ENCODE measurements at regions not wholly inside any gene's neighbourhood (a gene's known extent, or its start where the extent isn't known, plus 50 kb on each side); places are given as distances from the start of the nearest gene placed in this dataset.
"Not testable (repeated sequence)": the region's sequence is repeated elsewhere in the genome, so short reads cannot be mapped to it uniquely, and the experiment has no call there.

- no peak for DNase-seq (ENCODE audit: low spot score)
Measured at GRCh38 chr5:115469904-115470516, 74.6 kb downstream of the FEM1C start.

DNA sequence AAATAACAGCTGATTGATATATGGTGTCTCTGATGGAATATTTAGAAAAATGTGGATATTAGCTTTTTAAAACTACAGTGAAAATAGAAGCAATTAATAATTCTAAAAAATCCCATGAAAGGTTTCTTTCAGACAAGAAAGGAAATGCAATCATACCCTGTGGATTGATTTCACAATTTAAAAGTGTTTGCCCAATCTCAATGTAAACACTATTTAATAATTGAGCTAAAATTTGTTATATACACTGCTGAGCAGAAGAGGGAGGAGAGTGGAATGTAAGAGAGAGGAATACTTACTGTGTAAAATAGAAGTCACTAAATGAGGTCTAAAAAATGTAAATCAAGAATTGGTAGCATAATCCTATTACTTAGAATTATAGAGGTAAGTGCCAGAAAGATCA lies 76.9 kb downstream of the FEM1C start:
- no peak for DNase-seq (ENCODE audit: low spot score)

DNA sequence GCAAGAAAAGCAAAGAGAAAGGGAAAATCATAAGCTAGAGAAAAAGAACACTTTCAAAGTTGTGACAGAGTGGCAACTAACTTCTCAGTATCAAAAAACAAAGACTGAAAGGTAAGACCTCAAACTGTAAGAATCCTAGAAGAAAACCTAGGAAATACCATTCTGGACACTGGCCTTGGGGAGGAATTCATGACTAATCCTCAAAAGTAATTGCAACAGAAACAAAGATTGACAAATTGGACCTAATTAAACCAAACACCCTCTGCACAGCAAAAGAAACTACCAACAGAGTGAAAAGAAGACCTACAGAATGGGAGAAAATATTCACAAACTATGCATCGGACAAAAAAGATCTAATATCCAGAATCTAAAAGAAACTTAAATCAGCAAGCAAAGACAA lies 79.1 kb downstream of the FEM1C start:
- no peak for DNase-seq (ENCODE audit: low spot score)

DNA sequence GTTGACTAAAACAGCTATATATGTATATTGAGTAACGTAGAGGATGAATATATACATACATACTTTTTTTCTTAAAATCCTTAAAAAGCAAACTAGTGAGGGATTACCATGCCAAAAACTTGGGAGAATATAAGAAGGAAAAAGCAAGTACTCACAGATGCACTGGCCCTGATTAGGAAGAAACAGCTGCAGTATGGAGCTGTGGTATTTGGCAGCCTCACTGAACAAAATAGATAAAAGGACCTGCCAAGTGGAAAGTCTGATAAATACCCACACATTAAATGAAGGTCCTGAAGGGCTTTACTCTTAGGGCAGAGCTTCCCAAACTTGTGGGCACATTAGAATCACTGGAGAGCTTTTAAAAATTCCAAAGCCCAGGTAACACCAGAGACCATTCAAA lies 80.6 kb downstream of the FEM1C start:
- DNase-seq (ENCODE audit: low spot score), result no peak

DNA sequence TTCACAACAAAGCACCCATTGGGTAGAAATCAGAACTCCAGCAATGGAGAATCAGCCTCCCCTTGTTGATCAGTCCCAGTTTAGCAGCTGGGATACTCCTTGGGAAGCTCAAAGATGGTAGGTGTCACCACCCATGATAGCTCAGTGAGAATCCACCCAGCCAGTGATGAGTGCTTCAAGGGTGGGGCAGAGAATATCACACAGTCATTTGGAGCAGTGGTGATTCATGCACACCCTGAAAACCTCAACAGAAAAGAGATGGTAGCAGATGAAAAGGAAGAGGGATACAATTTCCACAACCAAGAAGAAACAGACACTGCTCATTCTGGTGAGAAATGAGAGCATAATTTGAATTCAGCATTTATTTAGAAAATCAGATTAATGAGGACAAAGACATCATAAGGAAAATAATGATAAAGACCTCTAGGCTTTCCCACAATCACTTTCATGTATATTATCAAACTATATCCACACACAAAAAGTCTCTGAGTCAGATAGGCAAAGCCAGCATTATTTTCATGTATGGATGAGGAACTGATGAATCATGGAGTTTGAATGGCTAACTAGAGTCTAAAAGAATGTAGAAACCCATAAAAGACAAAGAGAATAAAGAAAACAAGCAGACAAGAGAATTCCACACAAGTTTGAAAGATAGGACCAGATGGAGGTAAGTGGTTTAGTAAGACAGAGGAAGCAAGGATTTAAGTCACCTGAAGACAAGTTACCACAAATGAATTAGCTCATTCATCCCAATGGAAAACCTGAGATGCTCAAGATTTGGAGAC lies 82.9 kb downstream of the FEM1C start:
- peak; percentile 27 for DNase-seq (ENCODE audit: low spot score)

- DNase-seq (ENCODE audit: low spot score), result no peak
Measured at GRCh38 chr5:115461093-115461492, 83.5 kb downstream of the FEM1C start.

DNA sequence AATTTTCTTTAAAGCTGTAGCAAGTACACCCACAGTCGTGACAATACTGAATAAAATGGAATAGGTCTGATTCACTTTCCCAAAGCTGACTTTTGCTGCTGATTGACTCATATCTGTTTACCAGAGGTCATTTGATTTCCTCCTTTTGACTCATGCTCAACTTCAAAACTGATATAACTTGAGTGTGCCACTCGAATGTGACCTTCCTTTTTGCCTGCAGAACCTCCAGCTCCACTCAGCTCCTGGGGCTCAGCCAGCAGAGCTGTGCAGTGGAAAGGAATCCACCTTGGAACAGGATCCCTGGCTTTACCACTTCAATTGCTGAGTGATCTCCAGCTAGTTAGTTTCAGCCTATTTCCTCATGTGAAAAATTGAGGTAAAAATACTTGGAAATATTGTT lies 84.1 kb downstream of the FEM1C start:
- DNase-seq (ENCODE audit: low spot score), result peak; percentile 46

DNA sequence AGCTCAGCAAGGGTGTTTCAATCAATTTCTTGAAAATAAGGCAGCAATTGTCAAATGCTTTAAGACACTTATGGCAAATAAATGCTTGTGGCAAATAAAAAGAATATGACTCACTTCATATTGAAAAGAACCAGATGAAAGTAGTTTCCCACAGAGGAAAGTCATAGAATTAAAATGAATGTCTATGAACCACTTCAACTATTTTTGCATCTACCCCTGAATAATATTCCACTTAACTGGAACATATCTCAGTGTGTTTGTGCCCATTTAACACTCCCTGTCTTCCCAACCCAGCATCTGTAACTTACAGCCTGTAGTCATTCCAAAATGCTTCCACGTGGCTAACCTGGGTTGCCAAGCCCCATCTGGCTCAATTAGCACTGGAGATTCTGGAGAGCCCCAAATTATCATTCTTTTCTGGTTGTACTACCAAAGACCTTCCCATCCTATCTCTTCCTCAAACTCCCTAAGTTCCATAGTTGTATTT lies 84.7 kb downstream of the FEM1C start:
- DNase-seq (ENCODE audit: low spot score), result no peak

- no peak for DNase-seq (ENCODE audit: low spot score)
Measured at GRCh38 chr5:115458416-115458815, 86.2 kb downstream of the FEM1C start.

GRCh38 chr5:115458003-115458409 lies 86.6 kb downstream of the FEM1C start:
- no peak for DNase-seq (ENCODE audit: low spot score)

DNA sequence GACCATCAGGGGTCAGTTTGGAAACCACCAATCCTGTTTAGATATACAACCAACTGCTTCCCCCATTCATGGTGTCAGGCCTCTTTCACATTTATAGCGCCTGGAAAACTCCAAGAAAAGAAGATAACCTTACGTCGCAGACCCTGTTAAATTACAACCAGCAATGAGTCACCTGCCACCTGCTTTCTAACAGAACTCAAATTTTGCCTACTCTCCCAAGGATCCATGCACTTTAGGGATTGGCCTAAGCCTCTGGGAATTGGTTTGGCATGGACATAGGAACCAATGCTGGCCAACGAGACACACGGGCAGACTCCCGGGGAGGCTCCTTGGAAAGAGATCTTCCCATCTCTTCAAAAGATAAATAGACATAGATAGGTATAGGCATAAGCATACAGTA lies 87.0 kb downstream of the FEM1C start:
- no peak for DNase-seq (ENCODE audit: low spot score)

GRCh38 chr5:115456539-115457040 lies 88.0 kb downstream of the FEM1C start:
- DNase-seq (ENCODE audit: low spot score), result no peak

GRCh38 chr5:115456056-115456455 lies 88.5 kb downstream of the FEM1C start:
- no peak for DNase-seq (ENCODE audit: low spot score)

DNA sequence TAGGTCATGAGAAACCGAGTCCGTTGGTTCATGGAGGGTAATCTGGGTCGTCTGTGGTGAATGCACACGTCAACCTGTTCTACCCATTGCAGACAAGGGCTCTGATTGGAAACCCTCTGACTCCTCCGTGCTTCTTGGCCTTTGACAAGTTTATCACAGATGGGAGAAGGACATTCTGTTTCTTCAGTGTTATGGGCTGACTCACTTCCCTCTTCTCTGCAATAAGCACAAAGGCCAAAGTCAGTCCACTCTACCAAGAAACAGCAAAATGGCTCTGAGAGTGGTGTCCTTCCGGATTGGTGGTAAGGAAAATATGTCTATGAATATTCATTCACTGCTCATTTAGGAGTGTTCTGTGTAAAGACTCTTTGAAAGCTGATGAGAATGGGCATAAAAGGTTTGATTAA lies 89.3 kb downstream of the FEM1C start:
- no peak for DNase-seq (ENCODE audit: low spot score)

- DNase-seq (ENCODE audit: low spot score), result no peak
Measured at GRCh38 chr5:115453391-115454095, 91.0 kb downstream of the FEM1C start.

- DNase-seq (ENCODE audit: low spot score), result no peak
Measured at GRCh38 chr5:115452536-115453235, 91.9 kb downstream of the FEM1C start.

- no peak for DNase-seq (ENCODE audit: low spot score)
Measured at GRCh38 chr5:115452083-115452482, 92.5 kb downstream of the FEM1C start.

DNA sequence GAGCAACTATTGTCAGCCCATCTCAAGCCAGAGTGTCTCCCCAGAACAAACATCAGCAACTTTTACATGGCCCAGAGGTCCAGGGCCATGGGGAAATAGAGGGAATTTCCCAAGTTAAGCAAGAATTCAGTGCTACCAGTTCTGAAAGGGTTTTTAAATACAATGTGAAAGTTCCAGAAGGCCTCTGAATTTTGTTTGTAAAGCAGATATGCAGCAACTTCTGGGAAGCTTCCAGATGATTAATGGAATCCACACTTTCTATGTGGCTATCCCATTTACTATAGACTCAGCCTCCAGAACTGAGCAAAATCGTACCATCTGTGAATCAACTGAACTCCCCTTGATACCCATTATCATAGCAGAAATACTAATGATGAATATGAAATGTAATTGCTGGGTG lies 93.8 kb downstream of the FEM1C start:
- no peak for DNase-seq (ENCODE audit: low spot score)

DNA sequence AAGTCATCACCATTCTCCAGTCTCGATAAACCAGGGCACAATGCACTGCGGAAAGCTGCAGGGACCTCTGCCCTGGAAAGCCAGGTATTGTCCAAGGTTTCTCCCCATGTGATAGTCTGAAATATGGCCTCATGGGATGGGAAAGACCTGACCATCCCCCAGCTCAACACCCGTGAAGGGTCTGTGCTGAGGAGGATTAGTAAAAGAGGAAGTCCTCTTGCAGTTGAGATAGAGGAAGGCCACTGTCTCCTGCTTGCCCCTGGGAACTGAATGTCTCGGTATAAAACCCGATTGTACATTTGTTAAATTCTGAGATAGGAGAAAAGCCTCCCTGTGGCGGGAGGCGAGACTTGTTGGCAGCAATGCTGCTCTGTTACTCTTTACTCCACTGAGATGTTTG lies 95.9 kb downstream of the FEM1C start:
- DNase-seq (ENCODE audit: low spot score), result not testable (repeated sequence)

DNA sequence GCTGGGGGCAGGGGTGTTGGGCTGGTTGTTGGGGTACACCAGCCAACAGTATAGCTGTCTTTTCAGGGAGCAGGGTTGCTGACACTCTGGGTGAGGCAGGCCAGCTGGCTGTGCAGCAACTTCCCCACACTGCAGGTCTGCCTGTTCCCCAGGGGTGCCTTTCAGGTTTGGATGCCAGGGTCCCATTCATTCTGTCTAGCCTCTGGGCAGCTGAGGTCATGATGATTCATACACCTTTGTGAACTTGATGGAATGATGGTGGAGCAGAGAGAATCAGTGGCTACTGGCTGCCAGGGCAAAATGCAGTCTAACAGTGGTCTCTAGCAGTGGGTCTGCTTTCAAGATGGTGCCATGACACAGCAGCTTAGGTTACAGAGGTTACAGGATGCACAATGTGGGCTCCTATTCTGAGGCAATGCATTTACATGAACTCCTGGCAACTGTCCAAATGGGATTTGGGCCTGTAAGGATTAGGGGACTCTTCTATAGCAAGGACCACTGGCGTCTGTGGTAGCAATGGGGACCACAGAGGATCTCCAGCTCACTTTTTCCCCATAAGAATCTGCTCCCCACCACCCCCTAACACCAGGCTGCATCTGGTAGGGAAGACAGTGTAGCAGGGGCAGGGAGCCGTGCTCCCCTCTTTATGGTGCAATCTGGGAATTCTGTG lies 103.7 kb downstream of the FEM1C start:
- no peak for DNase-seq (ENCODE audit: low spot score)

GRCh38 chr5:115439639-115440038 lies 104.9 kb downstream of the FEM1C start:
- DNase-seq (ENCODE audit: low spot score), result peak; percentile 1
